ENCODE measurements at regions not wholly inside any gene's neighbourhood (a gene's known extent, or its start where the extent isn't known, plus 50 kb on each side); places are given as distances from the start of the nearest gene placed in this dataset.

DNA sequence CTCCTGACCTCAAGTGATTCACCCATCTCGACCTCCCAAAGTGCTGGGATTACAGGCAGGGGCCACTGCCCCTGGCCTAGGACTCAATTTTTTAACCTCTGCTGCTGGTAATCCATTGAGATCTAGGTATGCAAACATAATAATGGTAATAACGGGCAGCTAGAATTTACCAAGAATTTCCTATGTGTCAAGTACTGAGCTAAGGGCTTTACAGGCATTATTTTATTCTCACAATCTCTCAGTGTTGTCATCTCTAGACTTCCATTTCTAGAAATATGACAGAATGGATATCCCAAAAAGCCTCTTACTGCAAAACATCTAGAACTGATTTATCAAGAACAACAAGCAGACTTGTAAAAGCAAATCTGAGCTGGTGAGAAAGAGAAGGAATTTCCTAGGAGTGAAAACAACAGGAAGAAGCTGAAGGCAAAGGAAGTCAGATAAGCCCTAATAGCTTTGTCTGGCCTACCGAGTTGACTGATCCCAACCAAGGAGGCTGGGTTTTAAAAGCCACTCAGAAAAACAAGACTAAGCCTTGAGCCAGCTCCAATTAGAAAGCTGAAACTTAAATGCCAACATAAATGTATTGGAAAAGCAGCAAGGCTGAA is 70.6 kb downstream of the CCDC71L start:
- TF ChIP-seq, protein P1, sequence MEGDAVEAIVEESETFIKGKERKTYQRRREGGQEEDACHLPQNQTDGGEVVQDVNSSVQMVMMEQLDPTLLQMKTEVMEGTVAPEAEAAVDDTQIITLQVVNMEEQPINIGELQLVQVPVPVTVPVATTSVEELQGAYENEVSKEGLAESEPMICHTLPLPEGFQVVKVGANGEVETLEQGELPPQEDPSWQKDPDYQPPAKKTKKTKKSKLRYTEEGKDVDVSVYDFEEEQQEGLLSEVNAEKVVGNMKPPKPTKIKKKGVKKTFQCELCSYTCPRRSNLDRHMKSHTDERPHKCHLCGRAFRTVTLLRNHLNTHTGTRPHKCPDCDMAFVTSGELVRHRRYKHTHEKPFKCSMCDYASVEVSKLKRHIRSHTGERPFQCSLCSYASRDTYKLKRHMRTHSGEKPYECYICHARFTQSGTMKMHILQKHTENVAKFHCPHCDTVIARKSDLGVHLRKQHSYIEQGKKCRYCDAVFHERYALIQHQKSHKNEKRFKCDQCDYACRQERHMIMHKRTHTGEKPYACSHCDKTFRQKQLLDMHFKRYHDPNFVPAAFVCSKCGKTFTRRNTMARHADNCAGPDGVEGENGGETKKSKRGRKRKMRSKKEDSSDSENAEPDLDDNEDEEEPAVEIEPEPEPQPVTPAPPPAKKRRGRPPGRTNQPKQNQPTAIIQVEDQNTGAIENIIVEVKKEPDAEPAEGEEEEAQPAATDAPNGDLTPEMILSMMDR (IDR thresholded peaks at IDR 0.05), result no peak
- TF ChIP-seq POLR2A (IDR thresholded peaks at IDR 0.05), result no peak
